Left kidney (tissue), 1 donor: ENCODE measurements at regions not wholly inside any gene's neighbourhood (a gene's known extent, or its start where the extent isn't known, plus 50 kb on each side); places are given as distances from the start of the nearest gene placed in this dataset.
A peak's percentile ranks its signal among the peaks of the same experiment; 100 is the strongest.
"Not testable (repeated sequence)": the region's sequence is repeated elsewhere in the genome, so short reads cannot be mapped to it uniquely, and the experiment has no call there.

Source experiments
- DNase-seq: peaks from one replicate; pipeline ENCODE4 v3.0.0-alpha.2; 2013

DNA sequence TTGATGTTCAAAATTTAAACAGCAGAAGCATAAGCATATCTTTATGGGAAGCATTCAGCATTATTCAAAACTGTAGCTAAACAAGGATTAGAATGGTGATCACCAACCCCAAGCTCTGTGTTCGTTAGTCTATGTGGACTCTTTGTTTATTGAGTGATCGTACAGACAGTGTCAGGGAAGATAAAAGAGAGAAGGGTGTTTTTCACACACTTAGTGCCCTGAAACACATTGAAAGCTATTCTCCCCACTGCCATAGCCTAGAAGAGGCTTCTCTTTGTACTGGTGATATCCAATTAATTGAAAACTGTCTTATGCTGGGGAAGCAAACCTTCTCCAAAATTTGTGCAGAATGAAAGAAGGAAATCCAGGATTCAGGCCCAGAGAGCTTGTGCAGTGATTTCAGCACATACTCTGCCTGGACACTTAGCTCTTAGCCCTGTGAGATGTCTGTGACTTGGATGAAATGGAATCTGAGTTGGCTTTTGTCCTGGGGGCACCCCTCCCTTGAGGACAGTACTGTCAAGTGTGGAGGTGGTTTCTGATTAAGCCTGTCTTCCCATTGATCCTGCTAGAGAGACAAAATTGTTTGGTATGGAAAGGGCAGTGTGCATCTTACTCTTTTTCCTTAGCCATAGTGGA, 125.7 kb upstream of the MTHFD1L start:
- no peak for DNase-seq

DNA sequence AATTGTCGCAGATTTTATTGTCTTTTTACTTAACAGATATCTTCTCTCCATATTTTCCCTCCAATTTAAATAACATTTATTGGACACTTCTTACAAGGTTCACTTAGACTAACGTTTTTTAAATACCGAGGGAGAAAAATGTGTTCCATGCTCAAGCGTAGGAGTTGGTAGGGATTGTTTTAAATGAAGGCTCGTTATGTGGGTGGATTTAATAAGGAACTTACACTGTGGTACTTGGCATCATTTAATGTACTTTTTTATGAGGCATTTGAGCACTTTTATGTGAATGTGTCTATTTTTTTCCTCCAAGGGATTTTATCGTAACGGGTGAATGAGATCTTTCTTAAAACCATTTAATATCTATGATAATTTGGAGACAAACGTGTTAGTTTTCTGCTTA, 125.0 kb upstream of the MTHFD1L start:
- DNase-seq: no peak

DNA sequence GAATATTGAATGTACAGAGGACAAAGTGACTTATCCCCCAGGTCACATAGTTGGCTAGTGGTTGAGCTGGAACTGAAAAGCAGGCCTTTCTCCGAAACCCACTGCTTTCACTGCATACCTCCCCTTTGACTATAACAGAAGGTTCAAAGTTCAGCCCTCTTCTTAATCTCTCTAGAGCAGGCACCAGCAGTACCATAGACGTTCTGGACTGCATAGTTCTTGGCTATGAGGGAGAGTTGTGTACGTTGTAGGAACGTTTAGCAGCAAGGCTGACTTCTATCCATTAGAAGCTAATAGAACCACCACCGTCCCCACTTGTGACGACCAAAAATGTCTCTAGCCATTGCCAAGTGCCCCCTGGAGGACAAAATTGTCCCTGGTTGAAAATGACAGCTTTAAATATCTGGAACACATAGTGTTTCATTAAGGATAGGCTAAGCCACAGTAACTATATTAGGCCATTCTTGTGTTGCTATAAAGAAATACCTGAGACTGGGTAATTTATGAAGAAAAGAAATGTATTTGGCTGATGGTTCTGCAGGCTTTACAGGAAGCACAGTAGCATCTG, 123.8 kb upstream of the MTHFD1L start:
- DNase-seq: no peak

DNA sequence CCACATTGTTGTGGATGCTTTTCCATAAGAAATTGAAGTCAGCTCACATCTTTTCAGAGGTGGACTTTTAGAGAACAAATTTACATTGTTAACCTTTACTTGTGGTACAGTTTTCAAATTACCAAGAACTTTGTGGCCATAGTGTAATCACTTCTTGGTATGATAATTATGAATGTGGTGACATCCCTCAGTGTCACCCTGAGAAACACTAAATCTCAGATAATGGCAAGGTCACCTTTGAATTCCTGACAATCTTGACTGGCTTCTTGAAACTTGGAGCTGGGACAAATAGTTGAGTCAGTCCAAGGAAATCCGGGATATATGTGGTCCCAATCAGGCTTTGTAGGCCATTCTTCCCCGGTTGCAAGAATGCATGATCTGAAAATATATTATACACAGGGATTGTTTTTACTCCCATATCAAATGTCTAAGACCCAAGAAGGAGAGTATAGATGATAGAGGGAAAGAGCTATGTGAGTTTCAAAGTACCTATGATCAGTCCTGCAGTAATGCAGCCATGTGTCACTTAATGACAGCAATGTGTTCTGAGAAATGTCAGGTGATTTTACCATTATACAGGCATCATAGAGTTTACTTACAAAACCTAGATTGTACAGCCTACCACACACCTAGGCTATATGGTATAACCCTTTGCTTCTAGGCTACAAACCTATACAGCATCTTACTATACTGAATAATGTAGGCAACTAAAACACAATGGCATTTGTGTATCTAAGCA, 120.8 kb upstream of the MTHFD1L start:
- DNase-seq: no peak

DNA sequence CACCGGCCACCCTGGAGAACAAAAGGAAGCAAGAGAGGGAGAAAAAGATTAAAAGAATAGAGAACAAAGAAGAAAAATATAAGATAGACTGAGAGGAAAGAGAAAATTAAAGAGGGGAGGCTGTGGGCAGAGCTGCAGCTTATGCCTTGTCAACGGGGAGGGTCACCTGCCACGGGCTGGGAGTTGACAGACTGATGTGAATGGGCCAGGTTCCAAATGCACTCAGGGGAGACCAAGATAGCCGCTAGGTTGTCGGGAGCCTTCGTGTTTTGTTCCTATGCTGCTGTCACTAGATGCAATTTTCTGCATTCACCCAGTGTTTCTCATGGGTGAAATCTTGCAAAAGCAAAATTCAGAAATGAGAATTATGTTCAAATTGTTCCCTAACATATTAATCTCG, 119.6 kb upstream of the MTHFD1L start:
- no peak for DNase-seq

DNA sequence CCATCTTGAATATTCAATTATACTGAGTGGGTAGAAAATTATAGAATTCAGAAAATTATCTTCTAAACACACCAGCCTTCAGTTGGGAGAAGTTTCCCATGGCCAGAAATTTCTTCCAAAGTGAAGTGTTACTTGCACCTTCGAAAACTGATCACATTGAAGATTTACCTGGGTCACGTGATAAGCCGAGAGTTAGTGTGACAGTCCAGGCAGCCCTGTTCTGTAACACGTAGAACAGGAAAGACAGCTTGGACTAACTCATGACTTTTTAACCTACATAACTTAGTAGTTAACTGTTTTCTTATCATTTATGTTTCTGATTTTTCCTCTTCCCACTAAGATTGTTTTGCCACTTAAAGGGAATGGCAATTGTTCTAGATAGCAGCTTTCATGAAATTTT, 118.3 kb upstream of the MTHFD1L start:
- DNase-seq: no peak

DNA sequence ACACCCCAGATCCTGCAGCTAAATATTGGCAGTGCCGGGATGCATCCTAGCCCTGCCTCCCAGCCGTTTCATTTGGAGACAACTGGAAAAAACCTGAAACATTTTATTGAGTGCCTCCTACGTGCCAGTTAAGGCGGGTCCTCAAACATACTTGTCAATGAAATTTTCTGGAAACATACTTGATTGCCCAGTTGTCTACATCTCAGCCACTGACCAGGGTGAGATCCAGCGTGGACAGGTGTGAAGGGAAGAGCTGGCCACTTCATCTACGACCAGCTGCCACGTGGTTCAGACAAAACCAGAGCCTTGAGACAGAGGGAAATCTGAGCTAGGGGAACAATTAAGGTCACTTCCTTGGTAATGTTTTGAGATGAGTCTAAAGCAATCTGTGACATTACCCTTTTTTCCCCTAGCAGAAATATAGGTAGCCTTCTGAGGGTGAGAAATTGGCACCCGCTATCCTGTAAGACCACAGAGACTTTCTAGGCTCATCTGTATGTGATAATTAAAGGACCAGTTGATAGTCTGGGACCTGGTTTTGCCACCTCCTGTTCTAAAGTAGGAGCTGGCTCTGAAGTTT, 116.3 kb upstream of the MTHFD1L start:
- no peak for DNase-seq

DNA sequence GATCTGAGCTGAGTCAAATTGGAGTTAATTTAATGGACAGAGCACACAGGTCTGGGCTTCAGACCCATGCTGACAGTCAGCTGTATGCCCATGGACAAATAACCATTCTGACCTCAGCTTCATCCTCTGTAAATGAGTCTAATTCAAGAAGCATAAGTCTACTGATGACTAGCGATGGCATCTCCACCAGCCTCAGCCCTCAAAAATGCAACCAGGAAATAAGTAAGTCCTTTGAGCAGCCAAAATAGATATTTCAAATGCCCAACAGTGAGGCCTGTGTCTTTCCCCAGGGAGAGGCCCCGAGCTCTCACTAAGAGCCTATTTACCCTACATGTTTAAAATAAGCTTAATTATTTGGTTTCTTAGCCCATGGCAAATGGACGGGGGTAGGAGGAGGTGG, 114.2 kb upstream of the MTHFD1L start:
- DNase-seq: no peak

DNA sequence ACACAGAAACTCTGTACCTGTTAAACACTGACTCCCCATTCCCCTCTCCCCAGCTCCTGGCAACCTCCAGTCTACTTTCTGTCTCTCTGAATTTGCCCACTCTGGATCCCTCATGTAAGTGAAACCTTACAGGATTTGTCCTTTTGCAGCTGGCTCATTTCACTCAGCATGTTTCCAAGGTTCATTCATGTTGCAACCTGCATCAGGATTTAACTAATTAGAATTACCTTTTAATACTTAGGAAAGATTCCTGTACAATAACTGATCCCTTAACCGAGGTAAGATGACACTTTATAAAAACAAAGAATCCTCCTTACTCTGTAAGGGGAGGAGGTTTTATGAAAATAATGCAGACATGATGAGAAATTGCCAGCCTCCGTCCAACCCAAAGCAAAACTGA, 113.1 kb upstream of the MTHFD1L start:
- DNase-seq: no peak

DNA sequence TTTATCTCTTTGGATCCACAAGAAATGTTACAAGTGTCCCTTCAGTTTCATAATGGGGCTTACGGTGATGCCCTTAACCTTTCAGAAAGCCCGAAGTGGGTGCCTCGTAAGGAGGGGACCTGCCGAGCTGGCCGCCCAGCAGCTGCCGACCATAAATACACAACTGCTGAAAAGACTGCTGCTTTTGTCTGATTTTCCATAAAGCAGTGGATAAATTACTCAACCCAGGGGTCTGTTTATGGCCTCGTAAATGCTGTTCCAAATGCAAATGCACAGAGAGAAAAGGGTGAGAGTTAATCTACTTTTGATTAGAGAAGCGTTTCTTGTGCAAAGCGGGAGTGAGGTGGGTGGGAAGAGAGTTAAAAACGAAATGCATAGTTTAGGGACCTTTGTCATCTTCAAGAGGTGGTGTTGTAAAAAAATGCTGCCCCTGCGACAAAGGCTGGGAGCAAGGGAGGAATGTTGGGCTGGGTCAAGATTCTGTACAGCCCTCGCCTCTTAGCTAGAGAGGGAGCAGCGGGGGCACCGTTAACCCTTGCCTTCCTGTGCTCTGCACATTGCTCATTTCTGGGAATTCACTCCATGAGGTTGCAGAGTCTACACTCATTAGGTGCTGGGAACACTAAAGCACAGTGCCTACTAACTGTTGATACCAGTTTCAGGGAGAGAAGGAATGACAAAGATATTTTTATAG, 112.0 kb upstream of the MTHFD1L start:
- no peak for DNase-seq

DNA sequence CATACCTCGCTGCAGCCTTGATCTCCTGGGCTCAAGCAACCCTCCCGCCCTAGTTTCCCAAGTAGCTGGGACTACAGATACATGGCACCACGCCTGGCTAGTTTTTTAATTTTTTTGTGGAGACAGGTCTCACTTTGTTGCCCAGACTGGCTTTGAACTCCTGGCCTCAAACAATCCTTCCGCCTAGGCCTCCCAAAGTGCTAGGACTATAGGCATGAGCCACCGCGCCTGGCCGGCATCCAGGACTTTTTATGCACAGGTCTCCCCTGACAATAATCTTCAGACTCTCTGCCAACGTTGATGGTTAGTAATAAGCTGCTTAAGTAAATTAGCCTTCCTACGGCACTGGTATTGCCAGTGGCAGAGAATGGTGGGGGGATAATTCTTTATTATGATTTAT, 110.5 kb upstream of the MTHFD1L start:
- no peak for DNase-seq

DNA sequence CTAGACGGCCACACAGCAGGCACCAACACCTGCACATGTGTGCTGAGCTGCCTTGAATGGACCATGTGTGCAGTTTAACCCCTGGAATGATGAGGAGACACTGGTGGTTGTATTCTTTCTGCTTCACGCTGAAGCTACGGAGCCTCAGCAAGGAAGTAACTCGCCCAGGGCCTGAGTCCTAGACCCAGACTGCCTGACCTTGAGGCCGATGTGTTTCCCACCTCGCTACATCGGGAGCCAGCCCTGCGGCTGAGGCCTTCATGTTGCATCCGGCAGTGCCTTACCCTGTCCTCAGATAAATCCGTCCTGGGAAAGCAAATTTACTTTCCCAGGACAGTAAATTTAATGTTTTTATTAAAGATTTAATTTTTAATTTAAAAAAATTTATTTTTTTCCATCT, 110.0 kb upstream of the MTHFD1L start:
- no peak for DNase-seq

DNA sequence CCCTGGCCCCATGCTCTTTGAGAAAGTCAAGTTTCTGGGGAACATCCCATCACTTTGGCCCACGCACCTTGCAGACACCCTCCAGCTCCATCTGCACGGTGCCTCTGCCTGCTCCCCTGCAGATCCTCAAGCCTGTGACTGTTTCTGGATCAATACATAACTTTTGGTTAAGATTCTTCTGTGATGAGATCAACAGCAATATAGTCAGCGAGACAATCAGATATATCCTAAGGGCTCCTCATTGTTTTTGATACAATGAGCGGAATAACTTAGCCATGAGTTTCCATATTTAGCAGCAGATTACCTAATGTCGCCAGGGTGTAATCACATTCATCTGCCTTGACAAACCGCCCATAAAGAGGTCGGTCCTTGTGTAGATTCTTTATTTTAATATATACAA, 109.3 kb upstream of the MTHFD1L start:
- no peak for DNase-seq

DNA sequence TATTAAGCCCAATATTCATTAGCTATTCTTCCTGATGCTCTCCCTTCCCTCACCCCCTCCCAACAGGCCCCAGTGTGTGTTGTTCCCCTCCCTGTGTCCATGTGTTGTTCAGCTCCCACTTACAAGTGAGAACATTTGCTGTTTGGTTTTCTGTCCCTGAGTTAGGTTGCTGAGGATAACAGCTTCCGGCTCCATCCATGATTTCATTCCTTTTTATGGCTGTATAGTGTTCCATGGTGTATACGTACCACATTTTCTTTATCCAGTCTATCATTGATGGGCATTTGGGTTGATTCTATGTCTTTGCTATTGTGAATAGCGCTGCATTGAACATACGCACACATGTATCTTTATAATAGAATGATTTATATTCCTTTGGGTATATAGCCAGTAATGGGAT, 107.7 kb upstream of the MTHFD1L start:
- DNase-seq: not testable (repeated sequence)

DNA sequence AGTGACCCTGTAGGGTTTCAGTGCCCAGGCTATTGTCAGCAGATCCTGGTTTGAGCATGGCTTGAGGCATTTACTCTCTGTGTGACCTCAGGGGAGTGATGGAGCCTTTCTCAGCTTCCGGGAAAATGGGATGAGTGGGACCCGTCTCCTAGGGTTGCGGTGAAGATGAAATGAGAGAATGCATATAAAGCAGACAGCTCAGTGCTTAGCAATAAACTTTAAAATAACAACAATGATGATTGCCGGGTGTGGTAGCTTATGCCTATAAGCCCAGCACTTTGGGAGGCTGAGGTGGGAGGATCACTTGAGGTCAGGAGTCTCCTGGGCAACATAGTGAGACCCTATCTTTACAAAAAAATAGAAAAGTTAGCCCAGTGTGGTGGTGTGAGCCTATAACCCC, 106.0 kb upstream of the MTHFD1L start:
- DNase-seq: no peak

DNA sequence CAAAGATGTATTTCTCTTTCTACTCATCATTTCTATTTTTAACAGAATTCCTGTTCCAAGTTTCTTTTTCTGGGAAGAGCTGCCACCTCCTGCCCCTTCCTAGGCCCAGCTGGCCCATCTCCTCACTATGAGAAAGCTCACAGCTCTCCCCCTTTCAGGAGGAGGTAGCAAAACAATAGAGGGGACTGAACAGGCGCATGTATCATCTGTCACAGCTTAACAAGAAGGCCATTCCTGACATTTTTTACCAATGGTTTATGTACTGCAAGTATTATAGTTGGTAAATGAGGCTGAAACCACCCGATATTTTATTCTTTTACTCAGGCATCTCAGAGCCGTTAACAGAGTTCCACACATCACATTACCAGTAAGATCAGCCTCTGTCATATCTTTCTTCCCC, 103.7 kb upstream of the MTHFD1L start:
- DNase-seq: no peak

DNA sequence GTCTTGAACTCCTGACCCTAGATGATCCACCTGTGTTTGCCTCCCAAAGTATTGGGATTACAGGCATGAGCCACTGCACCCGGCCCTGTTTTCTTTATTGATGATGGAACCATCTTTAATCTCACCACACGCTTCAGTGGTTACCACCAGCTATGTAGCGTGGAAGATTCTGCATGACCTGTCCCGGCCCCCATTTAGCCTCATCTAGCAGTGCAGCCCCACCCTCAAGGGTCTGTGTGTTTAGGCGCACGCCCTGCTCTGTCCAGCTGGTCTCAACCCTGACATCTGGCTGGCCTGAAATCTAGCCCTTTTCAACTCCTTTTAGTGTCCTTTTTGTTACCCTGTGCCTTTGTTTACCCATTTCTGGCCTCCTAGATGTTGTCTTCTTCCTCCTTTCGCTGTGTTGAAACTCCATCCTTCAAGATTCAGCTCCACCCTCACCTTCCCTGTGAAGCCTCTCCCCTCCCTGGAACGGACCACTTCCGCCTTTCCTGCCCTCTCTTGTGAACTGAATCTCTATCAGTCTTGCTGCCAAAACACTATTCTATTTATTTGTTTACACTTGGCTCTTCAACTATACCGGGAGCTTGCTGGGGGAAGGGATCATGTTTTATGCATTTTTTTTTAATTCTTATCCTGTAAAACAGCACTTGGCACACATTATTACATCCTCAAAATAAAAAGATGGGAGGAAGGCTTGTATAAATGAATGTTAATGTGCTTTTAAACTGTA, 101.0 kb upstream of the MTHFD1L start:
- no peak for DNase-seq

DNA sequence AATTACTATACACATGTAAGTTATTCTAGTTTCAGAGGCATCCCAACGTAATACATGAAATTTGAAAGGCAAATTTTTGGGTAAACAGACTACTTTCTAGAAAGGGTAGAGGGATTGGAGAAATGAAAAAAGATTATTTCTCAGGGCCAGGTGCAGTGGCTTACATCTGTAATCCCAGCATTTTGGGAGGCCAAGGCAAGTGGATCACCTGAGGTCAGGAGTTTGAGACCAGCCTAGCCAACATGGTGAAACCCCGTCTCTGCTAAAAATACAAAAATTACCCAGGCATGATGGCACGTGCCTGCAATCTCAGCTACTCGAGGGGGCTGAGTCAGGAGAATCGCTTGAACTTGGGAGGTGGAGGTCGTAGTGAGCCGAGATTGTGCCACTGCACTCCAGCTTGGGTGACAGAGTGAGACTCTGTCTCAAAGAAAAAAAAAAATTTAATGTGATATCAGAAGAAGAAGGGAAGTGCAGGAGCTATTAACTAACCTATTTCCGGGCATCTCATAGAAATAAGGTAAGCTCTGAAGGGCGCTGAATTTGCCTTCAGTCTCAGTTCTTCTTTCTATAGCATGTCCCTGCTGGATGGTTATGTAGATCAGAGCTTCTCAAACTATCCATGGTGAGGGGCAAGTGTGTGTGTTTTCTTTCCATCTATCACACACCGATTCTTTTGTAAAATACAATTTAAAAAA, 100.3 kb upstream of the MTHFD1L start:
- DNase-seq: no peak

DNA sequence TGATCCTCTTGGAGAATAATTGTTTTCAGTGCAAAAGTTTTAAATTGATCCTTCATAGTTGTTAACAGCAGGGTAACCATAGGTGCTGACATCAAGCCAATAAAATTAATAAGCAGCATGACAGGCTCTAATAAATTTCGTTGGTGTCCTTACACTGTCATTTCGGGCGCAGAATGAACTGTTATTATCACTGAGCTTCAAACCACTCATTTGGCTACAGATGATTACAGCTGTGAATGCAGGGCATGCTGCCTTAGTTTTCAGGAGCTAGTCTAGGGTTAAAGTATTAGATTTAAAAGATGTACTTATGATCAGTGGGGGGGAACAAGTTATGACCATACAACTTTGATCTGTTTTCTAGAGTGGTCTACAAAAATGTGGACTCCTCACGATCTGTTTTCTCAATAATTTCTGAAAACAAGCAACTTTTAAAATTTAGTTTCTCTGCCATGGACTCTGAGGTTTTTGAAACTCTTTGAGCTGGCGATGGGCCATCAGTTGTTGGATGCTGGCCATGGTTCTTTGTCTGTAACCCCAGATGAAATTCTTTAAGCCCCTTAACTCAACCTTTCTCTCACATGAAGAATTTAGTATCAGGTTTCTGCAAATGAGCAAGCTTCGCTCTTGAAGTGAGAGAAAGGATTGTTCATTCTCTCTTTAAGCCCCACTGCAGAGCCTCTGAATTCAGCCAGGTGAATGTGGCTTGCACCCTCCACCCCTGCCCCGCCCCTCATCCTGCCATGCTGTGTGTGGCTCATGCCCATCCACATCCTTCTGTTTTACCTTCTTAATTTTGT, 99.1 kb upstream of the MTHFD1L start:
- DNase-seq: no peak

DNA sequence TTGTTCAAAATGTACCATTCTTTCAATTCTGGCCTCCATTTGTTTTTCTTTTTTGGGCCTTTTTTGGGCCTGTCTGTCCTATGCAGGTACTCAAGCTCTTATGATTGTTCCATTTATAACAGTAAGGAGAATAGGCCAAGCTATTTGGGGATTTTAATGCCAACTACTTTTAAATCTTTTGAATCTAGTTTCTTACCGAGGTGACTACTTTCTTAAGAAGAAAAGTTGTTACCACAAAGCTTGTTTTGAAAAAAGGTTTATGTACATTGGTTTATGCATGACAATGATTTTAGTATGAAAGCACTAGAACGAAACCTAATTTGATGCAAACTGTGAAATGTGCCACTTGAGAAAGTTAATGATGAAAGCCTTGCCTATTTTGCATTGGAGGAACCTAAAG, 98.3 kb upstream of the MTHFD1L start:
- DNase-seq: no peak

DNA sequence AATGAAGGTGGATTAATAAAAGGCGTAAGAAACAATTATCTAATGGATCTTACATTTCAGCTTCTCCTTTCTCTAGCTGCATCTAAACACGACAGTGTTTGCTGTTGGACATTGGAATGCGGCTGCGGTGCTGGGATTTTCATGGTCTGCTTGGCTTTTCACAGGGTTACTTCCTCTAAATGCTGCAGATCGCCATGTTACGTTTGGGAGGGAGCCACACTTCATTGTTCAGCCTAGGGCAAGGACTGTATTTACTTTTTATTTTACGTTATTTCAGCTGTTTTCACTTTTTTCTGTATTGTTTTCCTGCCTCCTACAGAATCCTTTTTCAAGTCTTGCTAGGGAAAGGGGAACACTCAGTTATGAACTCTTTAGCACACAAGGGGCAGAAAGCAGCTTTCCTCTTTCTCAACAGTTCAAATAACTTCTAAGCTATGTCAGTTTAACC, 97.9 kb upstream of the MTHFD1L start:
- DNase-seq: peak; percentile 74
